ENCODE measurements at regions not wholly inside any gene's neighbourhood (a gene's known extent, or its start where the extent isn't known, plus 50 kb on each side); places are given as distances from the start of the nearest gene placed in this dataset.

DNA sequence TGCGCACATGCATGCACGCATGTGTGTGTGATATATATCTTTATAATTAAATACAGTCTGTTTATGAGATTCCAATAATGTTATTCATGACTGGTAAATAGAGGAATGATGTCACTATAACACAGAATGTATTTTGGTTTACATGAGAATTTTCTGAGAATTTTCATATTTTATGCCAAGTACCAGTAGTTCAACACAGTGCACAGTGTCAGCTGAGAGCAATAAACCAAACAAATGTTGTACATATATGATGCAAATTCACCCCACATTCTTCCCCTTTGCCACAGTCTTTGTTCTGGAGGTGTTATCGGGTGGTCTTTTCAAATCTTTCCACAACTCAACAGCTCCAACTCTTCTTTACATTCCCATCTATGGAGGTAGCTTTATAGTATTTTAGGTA is 462.2 kb upstream of the GRM3 start:
- TF ChIP-seq ZNF274 (IDR thresholded peaks at IDR 0.05; ENCODE audit: low read depth, low read length) (no peak), SUZ12 (IDR thresholded peaks at IDR 0.05; ENCODE audit: extremely low read depth, insufficient read depth, insufficient read length) (no peak), YY1 (IDR thresholded peaks at IDR 0.05; ENCODE audit: insufficient read depth, insufficient read length) (no peak)
